GM12878 (cell line): ENCODE measurements at regions not wholly inside any gene's neighbourhood (a gene's known extent, or its start where the extent isn't known, plus 50 kb on each side); places are given as distances from the start of the nearest gene placed in this dataset.

Experiments used
- BACH1 ChIP-seq: fragments of 450-650 bp; IDR thresholded peaks from 2 replicates; pipeline ENCODE4 v1.6.1; 2017; ENCODE audit warnings: mild to moderate bottlenecking, borderline replicate concordance
- BCL11A ChIP-seq: IDR thresholded peaks from 2 replicates; pipeline ENCODE4 v1.6.1; 2011; ENCODE audit warnings: low read depth, low read length
- NR2C1 ChIP-seq: fragments of 450-650 bp; IDR thresholded peaks from 2 replicates; pipeline ENCODE4 v1.6.1; 2017; ENCODE audit warnings: antibody characterized with exemption, mild to moderate bottlenecking, moderate library complexity
- RBBP5 ChIP-seq: fragments of 200-600 bp; sonication (generic); conservative IDR thresholded peaks from 2 replicates; pipeline ENCODE4 v1.6.1; 2016
- SREBF2 ChIP-seq: IDR thresholded peaks from 2 replicates; pipeline ENCODE4 v1.6.1; 2012; ENCODE audit warnings: mild to moderate bottlenecking, low read length
- STAT3 ChIP-seq: IDR thresholded peaks from 2 replicates; pipeline ENCODE4 v1.6.1; 2011; ENCODE audit warnings: low read depth, low read length, improper control_type of control experiment
- TF ChIP-seq, protein P1 (sequence below): fragments of 450-650 bp; formaldehyde crosslinking; IDR thresholded peaks from 2 replicates; pipeline ENCODE4 v1.4.0; 2022; ENCODE audit warnings: mild to moderate bottlenecking, moderate library complexity
- TF ChIP-seq, protein P2 (sequence below): fragments of 450-650 bp; IDR thresholded peaks from 2 replicates; pipeline ENCODE4 v1.6.1; 2014; ENCODE audit warnings: mild to moderate bottlenecking
- TF ChIP-seq, protein P3 (sequence below): fragments of 450-650 bp; IDR thresholded peaks from 2 replicates; pipeline ENCODE4 v1.6.1; 2016; ENCODE audit warnings: mild to moderate bottlenecking
- TF ChIP-seq, protein P4 (sequence below): fragments of 450-650 bp; IDR thresholded peaks from 2 replicates; pipeline ENCODE4 v1.6.1; 2018; ENCODE audit warnings: borderline replicate concordance, mild to moderate bottlenecking; ENCODE audit not compliant: partially characterized antibody

DNA sequence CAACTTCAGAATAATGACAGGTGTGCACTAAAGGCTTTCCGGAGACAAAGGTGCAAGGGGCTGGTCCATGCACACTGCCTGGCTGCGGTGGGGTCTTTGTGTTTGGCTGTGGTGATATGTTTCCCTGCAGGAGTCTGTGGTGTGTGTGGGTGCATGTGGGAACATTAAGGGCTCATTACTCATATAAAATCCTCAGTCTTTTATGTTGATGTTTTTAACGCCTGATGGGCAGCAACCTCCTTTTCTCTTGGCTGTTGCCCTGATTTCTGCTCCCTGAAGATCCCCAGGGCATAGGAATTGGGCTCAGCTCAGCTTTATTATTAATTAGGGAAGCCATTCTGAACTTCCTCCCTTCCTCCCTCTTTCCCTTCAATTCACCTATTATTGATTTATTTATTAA is 67.6 kb upstream of the SPAG17 start (continued):
- TF ChIP-seq BCL11A (no peak), RBBP5 (no peak), SREBF2 (no peak), BACH1 (no peak), STAT3 (no peak), NR2C1 (no peak)
- TF ChIP-seq, protein P1, sequence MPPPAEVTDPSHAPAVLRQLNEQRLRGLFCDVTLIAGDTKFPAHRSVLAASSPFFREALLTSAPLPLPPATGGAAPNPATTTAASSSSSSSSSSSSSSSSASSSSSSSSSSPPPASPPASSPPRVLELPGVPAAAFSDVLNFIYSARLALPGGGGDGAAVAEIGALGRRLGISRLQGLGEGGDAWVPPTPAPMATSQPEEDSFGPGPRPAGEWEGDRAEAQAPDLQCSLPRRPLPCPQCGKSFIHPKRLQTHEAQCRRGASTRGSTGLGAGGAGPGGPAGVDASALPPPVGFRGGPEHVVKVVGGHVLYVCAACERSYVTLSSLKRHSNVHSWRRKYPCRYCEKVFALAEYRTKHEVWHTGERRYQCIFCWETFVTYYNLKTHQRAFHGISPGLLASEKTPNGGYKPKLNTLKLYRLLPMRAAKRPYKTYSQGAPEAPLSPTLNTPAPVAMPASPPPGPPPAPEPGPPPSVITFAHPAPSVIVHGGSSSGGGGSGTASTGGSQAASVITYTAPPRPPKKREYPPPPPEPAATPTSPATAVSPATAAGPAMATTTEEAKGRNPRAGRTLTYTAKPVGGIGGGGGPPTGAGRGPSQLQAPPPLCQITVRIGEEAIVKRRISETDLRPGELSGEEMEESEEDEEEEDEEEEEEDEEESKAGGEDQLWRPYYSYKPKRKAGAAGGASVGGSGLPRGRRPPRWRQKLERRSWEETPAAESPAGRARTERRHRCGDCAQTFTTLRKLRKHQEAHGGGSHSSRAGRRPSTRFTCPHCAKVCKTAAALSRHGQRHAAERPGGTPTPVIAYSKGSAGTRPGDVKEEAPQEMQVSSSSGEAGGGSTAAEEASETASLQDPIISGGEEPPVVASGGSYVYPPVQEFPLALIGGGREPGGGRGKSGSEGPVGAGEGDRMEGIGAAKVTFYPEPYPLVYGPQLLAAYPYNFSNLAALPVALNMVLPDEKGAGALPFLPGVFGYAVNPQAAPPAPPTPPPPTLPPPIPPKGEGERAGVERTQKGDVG (CRISPR knock-in tag) = no peak
- TF ChIP-seq, protein P2, sequence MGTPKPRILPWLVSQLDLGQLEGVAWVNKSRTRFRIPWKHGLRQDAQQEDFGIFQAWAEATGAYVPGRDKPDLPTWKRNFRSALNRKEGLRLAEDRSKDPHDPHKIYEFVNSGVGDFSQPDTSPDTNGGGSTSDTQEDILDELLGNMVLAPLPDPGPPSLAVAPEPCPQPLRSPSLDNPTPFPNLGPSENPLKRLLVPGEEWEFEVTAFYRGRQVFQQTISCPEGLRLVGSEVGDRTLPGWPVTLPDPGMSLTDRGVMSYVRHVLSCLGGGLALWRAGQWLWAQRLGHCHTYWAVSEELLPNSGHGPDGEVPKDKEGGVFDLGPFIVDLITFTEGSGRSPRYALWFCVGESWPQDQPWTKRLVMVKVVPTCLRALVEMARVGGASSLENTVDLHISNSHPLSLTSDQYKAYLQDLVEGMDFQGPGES = no peak
- TF ChIP-seq, protein P3, sequence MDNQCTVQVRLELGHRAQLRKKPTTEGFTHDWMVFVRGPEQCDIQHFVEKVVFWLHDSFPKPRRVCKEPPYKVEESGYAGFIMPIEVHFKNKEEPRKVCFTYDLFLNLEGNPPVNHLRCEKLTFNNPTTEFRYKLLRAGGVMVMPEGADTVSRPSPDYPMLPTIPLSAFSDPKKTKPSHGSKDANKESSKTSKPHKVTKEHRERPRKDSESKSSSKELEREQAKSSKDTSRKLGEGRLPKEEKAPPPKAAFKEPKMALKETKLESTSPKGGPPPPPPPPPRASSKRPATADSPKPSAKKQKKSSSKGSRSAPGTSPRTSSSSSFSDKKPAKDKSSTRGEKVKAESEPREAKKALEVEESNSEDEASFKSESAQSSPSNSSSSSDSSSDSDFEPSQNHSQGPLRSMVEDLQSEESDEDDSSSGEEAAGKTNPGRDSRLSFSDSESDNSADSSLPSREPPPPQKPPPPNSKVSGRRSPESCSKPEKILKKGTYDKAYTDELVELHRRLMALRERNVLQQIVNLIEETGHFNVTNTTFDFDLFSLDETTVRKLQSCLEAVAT = no peak
- TF ChIP-seq, protein P4, sequence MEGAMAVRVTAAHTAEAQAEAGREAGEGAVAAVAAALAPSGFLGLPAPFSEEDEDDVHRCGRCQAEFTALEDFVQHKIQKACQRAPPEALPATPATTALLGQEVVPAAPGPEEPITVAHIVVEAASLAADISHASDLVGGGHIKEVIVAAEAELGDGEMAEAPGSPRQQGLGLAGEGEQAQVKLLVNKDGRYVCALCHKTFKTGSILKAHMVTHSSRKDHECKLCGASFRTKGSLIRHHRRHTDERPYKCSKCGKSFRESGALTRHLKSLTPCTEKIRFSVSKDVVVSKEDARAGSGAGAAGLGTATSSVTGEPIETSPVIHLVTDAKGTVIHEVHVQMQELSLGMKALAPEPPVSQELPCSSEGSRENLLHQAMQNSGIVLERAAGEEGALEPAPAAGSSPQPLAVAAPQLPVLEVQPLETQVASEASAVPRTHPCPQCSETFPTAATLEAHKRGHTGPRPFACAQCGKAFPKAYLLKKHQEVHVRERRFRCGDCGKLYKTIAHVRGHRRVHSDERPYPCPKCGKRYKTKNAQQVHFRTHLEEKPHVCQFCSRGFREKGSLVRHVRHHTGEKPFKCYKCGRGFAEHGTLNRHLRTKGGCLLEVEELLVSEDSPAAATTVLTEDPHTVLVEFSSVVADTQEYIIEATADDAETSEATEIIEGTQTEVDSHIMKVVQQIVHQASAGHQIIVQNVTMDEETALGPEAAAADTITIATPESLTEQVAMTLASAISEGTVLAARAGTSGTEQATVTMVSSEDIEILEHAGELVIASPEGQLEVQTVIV = no peak
- TF ChIP-seq, all 136 proteins: peak for 0
